ENCODE measurements at regions not wholly inside any gene's neighbourhood (a gene's known extent, or its start where the extent isn't known, plus 50 kb on each side); places are given as distances from the start of the nearest gene placed in this dataset.
"Not testable (repeated sequence)": the region's sequence is repeated elsewhere in the genome, so short reads cannot be mapped to it uniquely, and the experiment has no call there.

DNA sequence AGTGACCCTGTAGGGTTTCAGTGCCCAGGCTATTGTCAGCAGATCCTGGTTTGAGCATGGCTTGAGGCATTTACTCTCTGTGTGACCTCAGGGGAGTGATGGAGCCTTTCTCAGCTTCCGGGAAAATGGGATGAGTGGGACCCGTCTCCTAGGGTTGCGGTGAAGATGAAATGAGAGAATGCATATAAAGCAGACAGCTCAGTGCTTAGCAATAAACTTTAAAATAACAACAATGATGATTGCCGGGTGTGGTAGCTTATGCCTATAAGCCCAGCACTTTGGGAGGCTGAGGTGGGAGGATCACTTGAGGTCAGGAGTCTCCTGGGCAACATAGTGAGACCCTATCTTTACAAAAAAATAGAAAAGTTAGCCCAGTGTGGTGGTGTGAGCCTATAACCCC lies 106.0 kb upstream of the MTHFD1L start:
- DNase-seq (ENCODE audit: low spot score) = no peak
- intact Hi-C loops (cut with DNase I) = no loop called here

GRCh38 chr6:150761771-150762170 lies 103.7 kb upstream of the MTHFD1L start:
- no peak for DNase-seq (ENCODE audit: low spot score)
- intact Hi-C loops (cut with DNase I) = no loop called here

DNA sequence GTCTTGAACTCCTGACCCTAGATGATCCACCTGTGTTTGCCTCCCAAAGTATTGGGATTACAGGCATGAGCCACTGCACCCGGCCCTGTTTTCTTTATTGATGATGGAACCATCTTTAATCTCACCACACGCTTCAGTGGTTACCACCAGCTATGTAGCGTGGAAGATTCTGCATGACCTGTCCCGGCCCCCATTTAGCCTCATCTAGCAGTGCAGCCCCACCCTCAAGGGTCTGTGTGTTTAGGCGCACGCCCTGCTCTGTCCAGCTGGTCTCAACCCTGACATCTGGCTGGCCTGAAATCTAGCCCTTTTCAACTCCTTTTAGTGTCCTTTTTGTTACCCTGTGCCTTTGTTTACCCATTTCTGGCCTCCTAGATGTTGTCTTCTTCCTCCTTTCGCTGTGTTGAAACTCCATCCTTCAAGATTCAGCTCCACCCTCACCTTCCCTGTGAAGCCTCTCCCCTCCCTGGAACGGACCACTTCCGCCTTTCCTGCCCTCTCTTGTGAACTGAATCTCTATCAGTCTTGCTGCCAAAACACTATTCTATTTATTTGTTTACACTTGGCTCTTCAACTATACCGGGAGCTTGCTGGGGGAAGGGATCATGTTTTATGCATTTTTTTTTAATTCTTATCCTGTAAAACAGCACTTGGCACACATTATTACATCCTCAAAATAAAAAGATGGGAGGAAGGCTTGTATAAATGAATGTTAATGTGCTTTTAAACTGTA lies 101.0 kb upstream of the MTHFD1L start:
- DNase-seq (ENCODE audit: low spot score) = no peak
- intact Hi-C loops (cut with DNase I) = no loop called here

GRCh38 chr6:150765067-150765764 lies 100.3 kb upstream of the MTHFD1L start:
- intact Hi-C loops (cut with DNase I) = no loop called here
- no peak for DNase-seq (ENCODE audit: low spot score)

DNA sequence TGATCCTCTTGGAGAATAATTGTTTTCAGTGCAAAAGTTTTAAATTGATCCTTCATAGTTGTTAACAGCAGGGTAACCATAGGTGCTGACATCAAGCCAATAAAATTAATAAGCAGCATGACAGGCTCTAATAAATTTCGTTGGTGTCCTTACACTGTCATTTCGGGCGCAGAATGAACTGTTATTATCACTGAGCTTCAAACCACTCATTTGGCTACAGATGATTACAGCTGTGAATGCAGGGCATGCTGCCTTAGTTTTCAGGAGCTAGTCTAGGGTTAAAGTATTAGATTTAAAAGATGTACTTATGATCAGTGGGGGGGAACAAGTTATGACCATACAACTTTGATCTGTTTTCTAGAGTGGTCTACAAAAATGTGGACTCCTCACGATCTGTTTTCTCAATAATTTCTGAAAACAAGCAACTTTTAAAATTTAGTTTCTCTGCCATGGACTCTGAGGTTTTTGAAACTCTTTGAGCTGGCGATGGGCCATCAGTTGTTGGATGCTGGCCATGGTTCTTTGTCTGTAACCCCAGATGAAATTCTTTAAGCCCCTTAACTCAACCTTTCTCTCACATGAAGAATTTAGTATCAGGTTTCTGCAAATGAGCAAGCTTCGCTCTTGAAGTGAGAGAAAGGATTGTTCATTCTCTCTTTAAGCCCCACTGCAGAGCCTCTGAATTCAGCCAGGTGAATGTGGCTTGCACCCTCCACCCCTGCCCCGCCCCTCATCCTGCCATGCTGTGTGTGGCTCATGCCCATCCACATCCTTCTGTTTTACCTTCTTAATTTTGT lies 99.1 kb upstream of the MTHFD1L start:
- intact Hi-C loops (cut with DNase I) = no loop called here
- no peak for DNase-seq (ENCODE audit: low spot score)

GRCh38 chr6:150767161-150767560 lies 98.3 kb upstream of the MTHFD1L start:
- intact Hi-C loops (cut with DNase I) = no loop called here
- DNase-seq (ENCODE audit: low spot score) = no peak

DNA sequence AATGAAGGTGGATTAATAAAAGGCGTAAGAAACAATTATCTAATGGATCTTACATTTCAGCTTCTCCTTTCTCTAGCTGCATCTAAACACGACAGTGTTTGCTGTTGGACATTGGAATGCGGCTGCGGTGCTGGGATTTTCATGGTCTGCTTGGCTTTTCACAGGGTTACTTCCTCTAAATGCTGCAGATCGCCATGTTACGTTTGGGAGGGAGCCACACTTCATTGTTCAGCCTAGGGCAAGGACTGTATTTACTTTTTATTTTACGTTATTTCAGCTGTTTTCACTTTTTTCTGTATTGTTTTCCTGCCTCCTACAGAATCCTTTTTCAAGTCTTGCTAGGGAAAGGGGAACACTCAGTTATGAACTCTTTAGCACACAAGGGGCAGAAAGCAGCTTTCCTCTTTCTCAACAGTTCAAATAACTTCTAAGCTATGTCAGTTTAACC lies 97.9 kb upstream of the MTHFD1L start:
- no peak for DNase-seq (ENCODE audit: low spot score)
- intact Hi-C loops (cut with DNase I) = no loop called here

DNA sequence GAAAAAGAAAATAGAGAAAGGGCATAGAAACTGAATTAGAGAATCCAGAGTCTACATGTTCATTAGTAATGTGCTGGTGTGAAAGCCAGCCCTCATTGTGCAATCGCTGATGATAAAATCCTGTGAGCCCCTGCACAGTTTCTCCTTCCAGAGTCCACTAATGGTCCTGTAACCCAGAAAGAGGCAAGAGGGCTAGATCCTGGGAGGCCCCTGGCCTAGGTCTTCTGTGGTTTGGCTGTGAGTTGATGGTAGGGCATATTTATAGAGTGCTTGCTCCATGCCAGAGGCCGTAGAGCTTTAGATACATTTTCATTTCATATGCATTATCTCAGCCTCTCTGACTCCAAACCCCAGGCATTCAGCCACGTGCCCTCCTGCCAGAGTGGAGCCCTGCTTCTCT lies 94.9 kb upstream of the MTHFD1L start:
- intact Hi-C loops (cut with DNase I) = no loop called here
- DNase-seq (ENCODE audit: low spot score) = no peak

- DNase-seq (ENCODE audit: low spot score) = no peak
- intact Hi-C loops (cut with DNase I) = no loop called here
These were observed 91.5 kb upstream of the MTHFD1L start for GRCh38 chr6:150773969-150774368.

DNA sequence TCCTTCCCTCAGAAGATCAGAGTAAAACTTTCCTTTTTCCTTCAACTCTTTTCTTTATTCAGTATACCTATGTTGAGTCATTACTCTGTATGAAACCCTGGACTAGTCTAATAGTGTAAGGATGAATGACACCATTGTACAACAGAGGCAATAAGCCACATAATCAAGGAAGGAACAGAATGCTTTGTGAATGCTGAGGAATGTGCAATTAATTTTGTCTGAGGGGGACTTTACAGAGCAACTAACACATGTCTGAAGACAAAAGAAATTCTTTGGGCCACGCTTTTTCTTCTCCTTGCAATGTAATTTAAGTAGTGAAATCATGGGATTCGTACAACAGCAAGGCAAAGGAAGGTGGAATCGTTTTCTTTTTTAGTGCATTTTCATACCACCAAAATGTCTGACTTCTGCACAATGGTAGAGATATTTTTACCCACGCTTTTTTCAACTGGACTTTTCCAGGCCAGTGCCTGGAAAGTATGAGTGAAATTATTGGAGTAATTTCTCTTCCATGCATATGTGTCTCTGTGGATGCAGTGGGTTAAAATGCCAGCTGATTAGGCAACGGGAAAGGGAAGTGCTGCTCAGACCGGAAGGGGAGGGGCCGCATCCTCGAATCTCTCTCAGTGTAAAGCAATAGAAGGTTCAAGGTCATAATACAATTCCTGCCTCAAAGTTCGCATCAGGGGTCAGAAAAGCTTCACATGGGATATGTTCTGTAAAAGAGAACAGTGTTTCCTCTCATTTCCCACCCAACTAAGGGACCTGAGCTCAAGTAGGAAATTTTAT lies 89.9 kb upstream of the MTHFD1L start:
- intact Hi-C loops (cut with DNase I) = no loop called here
- DNase-seq (ENCODE audit: low spot score) = no peak

DNA sequence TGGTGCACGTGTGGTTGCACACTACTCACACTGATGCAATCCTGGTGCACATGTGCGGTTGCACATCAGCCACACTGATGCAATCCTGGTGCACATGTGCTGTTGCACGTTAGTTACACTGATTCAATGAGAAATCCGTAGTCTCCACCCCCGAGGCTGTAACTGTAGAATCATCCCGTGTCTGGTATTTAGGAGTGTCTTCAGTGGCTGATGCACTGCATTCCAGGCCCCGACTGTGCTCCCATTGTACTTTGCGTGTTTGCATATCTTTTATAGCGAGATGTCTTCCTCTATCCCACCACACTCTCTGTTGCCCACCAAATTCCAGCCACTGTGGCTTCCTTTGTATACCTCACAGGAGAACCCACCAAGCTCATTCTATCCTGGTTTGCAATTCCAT lies 87.8 kb upstream of the MTHFD1L start:
- intact Hi-C loops (cut with DNase I) = no loop called here
- DNase-seq (ENCODE audit: low spot score) = no peak

- DNase-seq (ENCODE audit: low spot score) = no peak
- intact Hi-C loops (cut with DNase I) = no loop called here
These were observed 81.7 kb upstream of the MTHFD1L start for GRCh38 chr6:150783813-150784212.

- DNase-seq (ENCODE audit: low spot score) = no peak
- intact Hi-C loops (cut with DNase I) = no loop called here
These were observed 78.1 kb upstream of the MTHFD1L start for GRCh38 chr6:150787429-150787828.

GRCh38 chr6:150788089-150788488 lies 77.4 kb upstream of the MTHFD1L start:
- DNase-seq (ENCODE audit: low spot score) = no peak
- intact Hi-C loops (cut with DNase I) = no loop called here

DNA sequence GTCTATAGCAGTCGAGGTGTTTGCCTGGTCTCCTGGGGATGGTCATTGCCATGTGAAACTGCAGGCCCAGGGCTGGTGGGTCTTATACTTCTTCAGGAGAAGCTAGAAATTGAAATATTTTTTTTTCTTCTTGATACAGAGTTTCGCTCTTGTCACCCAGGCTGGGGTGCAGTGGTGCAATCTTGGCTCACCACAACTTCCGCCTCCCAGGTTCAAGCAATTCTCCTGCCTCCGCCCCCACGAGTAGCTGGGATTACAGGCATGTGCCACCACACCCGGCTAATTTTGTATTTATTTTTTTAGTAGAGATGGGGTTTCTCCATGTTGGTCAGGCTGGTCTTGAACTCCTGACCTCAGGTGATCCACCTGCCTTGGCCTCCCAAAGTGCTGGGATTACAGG lies 75.6 kb upstream of the MTHFD1L start:
- intact Hi-C loops (cut with DNase I); DNase-seq (ENCODE audit: low spot score): not testable (repeated sequence)

DNA sequence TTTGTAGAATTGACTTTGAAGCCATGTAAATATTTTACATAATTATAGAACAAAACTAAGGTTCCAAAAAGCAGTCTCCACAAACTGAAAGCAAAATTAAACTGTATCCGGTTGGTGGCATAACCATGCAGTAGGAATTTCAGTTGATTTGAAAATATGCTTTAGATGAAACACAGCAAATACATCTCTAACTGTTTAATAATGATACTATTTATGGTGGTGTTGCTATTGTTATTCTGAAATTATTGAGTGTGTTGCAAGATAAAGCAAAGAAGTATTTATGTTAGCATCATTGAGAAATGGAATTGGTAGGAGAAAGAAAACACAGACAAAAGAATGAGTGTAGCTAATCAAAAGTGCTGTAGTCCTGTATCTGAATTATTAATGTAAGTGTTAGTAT lies 73.8 kb upstream of the MTHFD1L start:
- no peak for DNase-seq (ENCODE audit: low spot score)
- intact Hi-C loops (cut with DNase I) = no loop called here

GRCh38 chr6:150797949-150798348 lies 67.6 kb upstream of the MTHFD1L start:
- DNase-seq (ENCODE audit: low spot score) = no peak
- intact Hi-C loops (cut with DNase I) = no loop called here

GRCh38 chr6:150799276-150799805 lies 66.2 kb upstream of the MTHFD1L start:
- intact Hi-C loops (cut with DNase I) = no loop called here
- DNase-seq (ENCODE audit: low spot score) = no peak

GRCh38 chr6:150800674-150801314 lies 64.7 kb upstream of the MTHFD1L start:
- no peak for DNase-seq (ENCODE audit: low spot score)
- intact Hi-C loops (cut with DNase I) = no loop called here
